ENCODE measurements at regions not wholly inside any gene's neighbourhood (a gene's known extent, or its start where the extent isn't known, plus 50 kb on each side); places are given as distances from the start of the nearest gene placed in this dataset.
A peak's percentile ranks its signal among the peaks of the same experiment; 100 is the strongest.

GRCh38 chr20:22335210-22335609 is 249.2 kb downstream of the FOXA2 start:
- Histone ChIP-seq H3K9me3 (ENCODE audit: low read length) (no peaks in the 10 kb centered on the region), H3K4me3 (replicated peaks in 1 of 3; ENCODE audit: insufficient read depth in 1 of 3, low read depth in 2 of 3, low read length in 3 of 3) (no peak overlapping the region), H3K27me3 (ENCODE audit: control insufficient read depth in 1 of 2, insufficient read depth in 2 of 2, low read length in 2 of 2) (peaks cover 4 to 29% of the 10 kb centered on the region in 2 experiments; a peak in 3 of 5 replicates), H3K4me2 (ENCODE audit: low read depth, low read length) (no peak overlapping the region), H3K27ac (ENCODE audit: extremely low read length, insufficient read depth, low read length) (no peak overlapping the region), H2AFZ (ENCODE audit: low read length) (no peak overlapping the region), H3K36me3 (replicated peaks in 1 of 2; ENCODE audit: control insufficient read depth in 1 of 2, insufficient read depth in 2 of 2, low read length in 2 of 2) (no peaks in the 10 kb centered on the region), H3K79me2 (ENCODE audit: insufficient read depth, low read length) (no peaks in the 10 kb centered on the region), H4K20me1 (ENCODE audit: insufficient read depth, low read length) (no peaks in the 10 kb centered on the region), H3K4me1 (ENCODE audit: insufficient read depth, low read length) (peaks cover 5% of the 10 kb centered on the region; the same call in 1 of the 2 replicates), H3K9ac (ENCODE audit: insufficient read depth, low read depth, low read length) (no peak overlapping the region)
- in situ Hi-C loops (cut with HindIII; ENCODE audit: extremely low pct_ligation_motif_present, low pct_unique_long_range_greater_than_20kb) (loop anchor here (5.0 to 25.0 kb wide), 6 partner anchors 117 to 1007 kb away; no protein-coding TSS in a partner anchor), intact Hi-C loops (cut with micrococcal nuclease; ENCODE audit: unreplicated experiment) (no loop called here)
- POLR2A ChIA-PET = no interaction called here
- ATAC-seq = no peak
- BruUV-seq (replicated peaks) = no TSS peak
- FAIRE-seq = no peak
- CTCF ChIA-PET (ENCODE audit: low intra/inter-chr PET ratio, low total read pairs) = interaction anchor here (2.8 to 9.0 kb wide), 2 partner anchors 251 to 348 kb away, joined by 20 to 231 read pairs; no protein-coding TSS in a partner anchor
- DNase-seq (ENCODE audit: low spot score) = no peak
- 4% methylated on average over 4 of the region's 4 CpGs for WGBS (ENCODE audit: low lambda C conversion rate)
- TF ChIP-seq ZNF354B (CRISPR knock-in tag; IDR thresholded peaks at IDR 0.05) (no peak), ZNF746 (CRISPR knock-in tag; IDR thresholded peaks at IDR 0.05) (no peak), MNT (IDR thresholded peaks at IDR 0.05) (peak; percentile 96), ZNF335 (CRISPR knock-in tag; IDR thresholded peaks at IDR 0.05) (no peak), ZNF770 (CRISPR knock-in tag; IDR thresholded peaks at IDR 0.05) (no peak), ZNF326 (CRISPR knock-in tag; IDR thresholded peaks at IDR 0.05; ENCODE audit: borderline replicate concordance) (no peak), ZNF207 (IDR thresholded peaks at IDR 0.05; ENCODE audit: borderline replicate concordance) (no peak)

Measured in HepG2 (cell line).